ENCODE measurements at regions not wholly inside any gene's neighbourhood (a gene's known extent, or its start where the extent isn't known, plus 50 kb on each side); places are given as distances from the start of the nearest gene placed in this dataset.

DNA sequence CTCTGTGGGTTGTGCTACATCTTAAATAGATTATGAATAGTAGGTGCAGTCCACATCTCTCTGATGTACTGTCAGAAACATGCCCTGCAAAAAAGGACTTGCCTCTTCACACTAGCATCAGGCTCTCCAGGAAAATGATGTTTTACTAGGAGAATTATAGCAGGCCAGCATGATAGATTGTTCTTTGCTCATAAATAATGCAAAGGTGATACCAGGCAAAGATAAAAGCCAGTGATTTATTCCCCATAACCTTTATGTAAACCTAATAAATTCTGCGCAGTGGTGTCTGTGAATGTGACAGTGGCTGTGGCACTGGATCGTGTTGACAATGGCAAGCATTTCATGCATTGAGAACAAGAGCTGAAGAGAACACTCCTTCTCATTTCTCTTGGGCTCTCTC, 646.5 kb upstream of the SEL1L start:
- WGBS, 2 donors = 18 to 58% methylated on average over 2 of the region's 2 CpGs
- Histone ChIP-seq H3K36me3 (no peaks in the 10 kb centered on the region), H3K27ac (no peak overlapping the region), H3K4me1 (no peaks in the 10 kb centered on the region), H3K4me3 (no peak overlapping the region), H3K27me3 (no peaks in the 10 kb centered on the region), H3K9me3 (no peaks in the 10 kb centered on the region)
- intact Hi-C loops (cut with DNase I) = no loop called here
- TF ChIP-seq, protein P1, sequence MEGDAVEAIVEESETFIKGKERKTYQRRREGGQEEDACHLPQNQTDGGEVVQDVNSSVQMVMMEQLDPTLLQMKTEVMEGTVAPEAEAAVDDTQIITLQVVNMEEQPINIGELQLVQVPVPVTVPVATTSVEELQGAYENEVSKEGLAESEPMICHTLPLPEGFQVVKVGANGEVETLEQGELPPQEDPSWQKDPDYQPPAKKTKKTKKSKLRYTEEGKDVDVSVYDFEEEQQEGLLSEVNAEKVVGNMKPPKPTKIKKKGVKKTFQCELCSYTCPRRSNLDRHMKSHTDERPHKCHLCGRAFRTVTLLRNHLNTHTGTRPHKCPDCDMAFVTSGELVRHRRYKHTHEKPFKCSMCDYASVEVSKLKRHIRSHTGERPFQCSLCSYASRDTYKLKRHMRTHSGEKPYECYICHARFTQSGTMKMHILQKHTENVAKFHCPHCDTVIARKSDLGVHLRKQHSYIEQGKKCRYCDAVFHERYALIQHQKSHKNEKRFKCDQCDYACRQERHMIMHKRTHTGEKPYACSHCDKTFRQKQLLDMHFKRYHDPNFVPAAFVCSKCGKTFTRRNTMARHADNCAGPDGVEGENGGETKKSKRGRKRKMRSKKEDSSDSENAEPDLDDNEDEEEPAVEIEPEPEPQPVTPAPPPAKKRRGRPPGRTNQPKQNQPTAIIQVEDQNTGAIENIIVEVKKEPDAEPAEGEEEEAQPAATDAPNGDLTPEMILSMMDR (IDR thresholded peaks at IDR 0.05) = no peak
- no peak for TF ChIP-seq POLR2A (IDR thresholded peaks at IDR 0.05)
- DNase-seq = no peak

DNA sequence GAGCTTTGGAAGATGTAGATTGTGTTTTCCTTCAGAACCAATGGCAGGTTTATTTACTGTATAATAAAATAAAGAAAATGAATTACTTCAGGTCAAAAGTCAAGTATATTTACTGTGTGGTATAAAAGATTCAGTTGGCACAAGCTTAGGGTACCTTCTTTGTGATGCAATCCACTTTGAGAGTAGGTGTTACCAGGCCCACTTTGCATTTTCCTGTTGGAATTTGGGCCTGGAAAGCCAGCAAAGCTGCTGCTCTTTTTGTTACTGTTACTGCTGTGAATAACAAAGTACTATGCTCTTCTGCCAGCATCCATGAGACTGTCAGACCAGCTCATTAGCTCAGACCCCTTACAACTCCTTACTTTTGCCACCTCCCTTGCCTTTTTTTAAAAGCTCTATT, 649.0 kb upstream of the SEL1L start:
- no peak for DNase-seq
- TF ChIP-seq POLR2A (IDR thresholded peaks at IDR 0.05) (no peak), POLR2AphosphoS5 (IDR thresholded peaks at IDR 0.05) (no peak), EP300 (IDR thresholded peaks at IDR 0.05) (no peak)
- TF ChIP-seq, protein P1 (IDR thresholded peaks at IDR 0.05) = no peak
- no peaks in the 10 kb centered on the region for H3K27me3 ChIP-seq
- H3K4me3 ChIP-seq = no peak overlapping the region
- intact Hi-C loops (cut with DNase I) = no loop called here
- H3K36me3 ChIP-seq = no peaks in the 10 kb centered on the region
- no peaks in the 10 kb centered on the region for H3K9me3 ChIP-seq
- H3K27ac ChIP-seq = no peak overlapping the region
- H3K4me1 ChIP-seq = no peaks in the 10 kb centered on the region

DNA sequence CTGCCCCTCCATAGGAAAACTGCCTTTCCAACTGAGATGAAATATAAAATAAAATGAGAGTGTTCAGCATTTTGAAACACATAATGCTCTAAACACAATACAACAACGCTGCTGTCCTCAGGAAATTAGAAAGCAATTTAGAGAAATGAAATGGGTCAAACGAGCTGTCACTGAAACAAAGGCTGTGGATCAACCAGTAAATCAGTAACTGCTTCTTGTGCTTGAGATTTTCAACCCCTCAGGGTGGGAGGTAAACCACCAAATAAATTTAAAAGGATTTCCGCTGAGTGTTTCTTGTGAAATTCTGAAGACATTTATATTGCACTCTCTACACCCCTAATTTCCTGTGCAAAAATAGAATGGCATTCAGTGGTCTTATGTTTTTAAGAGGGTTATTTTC, 657.1 kb upstream of the SEL1L start:
- Histone ChIP-seq H3K36me3 (no peaks in the 10 kb centered on the region), H3K4me3 (no peak overlapping the region), H3K27me3 (no peaks in the 10 kb centered on the region), H3K4me1 (no peaks in the 10 kb centered on the region), H3K9me3 (peaks cover 0 to 5% (median 2%) of the 10 kb centered on the region in 4 donors), H3K27ac (no peak overlapping the region)
- DNase-seq = no peak
- 25 to 55% methylated on average over 3 of the region's 3 CpGs for WGBS, 2 donors
- intact Hi-C loops (cut with DNase I) = no loop called here
- no peak for TF ChIP-seq EP300 (IDR thresholded peaks at IDR 0.05)
- no peak for TF ChIP-seq POLR2AphosphoS5 (IDR thresholded peaks at IDR 0.05)
- TF ChIP-seq, protein P1 (IDR thresholded peaks at IDR 0.05) = no peak

DNA sequence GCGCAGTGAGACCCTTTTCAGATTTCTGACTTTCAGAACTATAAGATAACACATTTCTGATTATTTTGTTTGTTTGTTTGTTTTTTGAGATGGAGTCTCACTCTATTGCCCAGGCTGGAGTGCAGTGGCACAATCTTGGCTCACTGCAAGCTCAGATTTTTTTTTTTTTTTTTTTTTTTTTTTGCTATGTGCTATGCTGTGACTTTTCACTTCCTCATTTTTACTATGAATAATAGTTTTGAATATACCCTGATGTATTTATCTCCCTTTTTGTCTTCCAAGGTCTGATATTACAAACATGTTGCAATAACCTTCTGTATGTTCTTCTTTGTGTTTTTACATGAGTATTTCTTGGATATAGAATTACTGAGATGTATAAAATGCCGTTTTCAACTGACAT, 658.7 kb upstream of the SEL1L start:
- no peaks in the 10 kb centered on the region for H3K36me3 ChIP-seq
- H3K4me1 ChIP-seq = no peaks in the 10 kb centered on the region
- peaks cover 0 to 5% (median 2%) of the 10 kb centered on the region in 4 donors for H3K9me3 ChIP-seq
- intact Hi-C loops (cut with DNase I) = no loop called here
- H3K27me3 ChIP-seq = no peaks in the 10 kb centered on the region
- 47 to 75% methylated on average over 2 of the region's 2 CpGs for WGBS, 2 donors
- no peak overlapping the region for H3K4me3 ChIP-seq
- DNase-seq = no peak
- TF ChIP-seq POLR2AphosphoS5 (IDR thresholded peaks at IDR 0.05) (no peak), POLR2A (IDR thresholded peaks at IDR 0.05) (no peak), EP300 (IDR thresholded peaks at IDR 0.05) (no peak)
- TF ChIP-seq, protein P1 (IDR thresholded peaks at IDR 0.05) = no peak
- no peak overlapping the region for H3K27ac ChIP-seq

DNA sequence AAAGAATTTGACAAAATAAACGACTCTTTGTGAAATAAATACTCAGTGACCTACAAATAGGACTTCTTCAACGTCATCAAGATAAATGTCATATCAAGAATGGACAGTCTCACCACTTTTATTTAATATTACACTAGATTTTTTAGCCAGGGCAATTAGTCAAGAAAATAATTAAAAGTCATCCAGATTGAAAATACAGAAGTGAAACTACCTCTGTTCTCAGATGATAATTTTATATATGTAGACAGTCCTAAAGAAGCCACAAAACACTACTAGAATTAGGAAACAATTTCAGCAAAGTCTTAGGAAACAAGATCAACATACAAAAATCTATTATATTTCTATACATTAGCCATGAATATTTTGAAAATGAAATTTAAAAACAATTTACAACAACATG, 689.6 kb upstream of the SEL1L start:
- no peak overlapping the region for H3K27ac ChIP-seq
- TF ChIP-seq, protein P1 (IDR thresholded peaks at IDR 0.05) = no peak
- TF ChIP-seq POLR2AphosphoS5 (IDR thresholded peaks at IDR 0.05) (no peak), POLR2A (IDR thresholded peaks at IDR 0.05) (no peak), EP300 (IDR thresholded peaks at IDR 0.05) (no peak)
- H3K4me3 ChIP-seq = no peak overlapping the region
- intact Hi-C loops (cut with DNase I) = no loop called here
- no peaks in the 10 kb centered on the region for H3K9me3 ChIP-seq
- H3K36me3 ChIP-seq = no peaks in the 10 kb centered on the region
- WGBS, 2 donors = 17 to 19% methylated on average over 2 of the region's 2 CpGs
- H3K27me3 ChIP-seq = no peaks in the 10 kb centered on the region
- DNase-seq = no peak
- no peaks in the 10 kb centered on the region for H3K4me1 ChIP-seq

All from sigmoid colon (tissue), 6 donors.